ENCODE measurements at regions not wholly inside any gene's neighbourhood (a gene's known extent, or its start where the extent isn't known, plus 50 kb on each side); places are given as distances from the start of the nearest gene placed in this dataset.
"Not testable (repeated sequence)": the region's sequence is repeated elsewhere in the genome, so short reads cannot be mapped to it uniquely, and the experiment has no call there.

DNA sequence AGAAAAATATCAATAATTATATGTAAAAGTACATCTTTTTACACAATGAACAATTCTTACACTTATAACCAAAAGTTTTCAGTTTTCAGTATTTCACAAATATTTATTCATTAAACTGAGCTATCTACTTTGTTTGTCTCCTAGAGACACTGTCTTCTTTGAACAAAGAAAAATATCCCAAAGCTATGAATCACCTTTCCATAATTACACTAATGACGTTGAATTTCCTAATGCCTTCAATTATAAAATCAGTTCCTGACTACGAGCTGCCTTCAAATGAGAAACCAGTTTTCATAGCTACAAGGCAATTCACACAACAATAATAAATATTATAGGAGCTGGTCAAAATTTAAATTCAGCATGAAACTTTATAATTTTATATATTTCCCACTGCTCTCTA lies 201.8 kb upstream of the BRINP3 start:
- no peak for DNase-seq

DNA sequence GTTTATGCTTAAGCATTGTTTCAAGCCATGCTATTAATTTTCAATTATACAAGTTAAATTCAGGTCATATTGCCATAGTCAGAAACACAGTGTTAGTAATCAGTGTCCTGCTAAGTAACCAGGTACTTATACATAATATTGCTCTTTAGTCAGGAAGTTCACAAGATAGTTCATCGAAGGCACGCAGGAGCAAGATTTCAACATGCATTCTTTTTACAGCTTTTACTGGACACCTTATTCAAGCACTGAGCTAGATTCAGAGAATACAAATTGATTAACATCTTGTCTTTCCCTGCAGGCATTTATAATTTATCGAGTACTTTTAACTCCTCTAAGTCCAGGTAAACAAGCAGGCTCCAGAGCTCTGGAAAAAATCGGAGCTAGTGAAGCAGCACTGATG lies 202.3 kb upstream of the BRINP3 start:
- no peak for DNase-seq

DNA sequence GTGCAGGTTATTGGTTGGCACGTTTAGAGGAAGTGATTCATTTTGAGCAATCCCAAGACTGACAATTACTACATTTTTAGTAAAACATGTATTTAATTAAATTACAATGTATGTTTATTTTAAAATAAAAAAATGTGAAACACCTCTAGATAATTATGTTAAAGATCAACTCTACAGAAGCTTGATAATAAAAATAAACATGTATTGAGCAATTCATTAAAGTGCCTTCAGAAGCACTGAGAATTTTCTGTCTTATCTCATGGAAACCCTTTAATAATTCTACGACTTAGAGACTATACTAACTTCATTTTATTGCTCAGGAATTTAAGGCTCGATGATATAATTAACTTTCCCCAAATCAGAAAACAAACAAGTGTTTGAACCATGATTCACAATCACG lies 208.0 kb upstream of the BRINP3 start:
- DNase-seq, result no peak

DNA sequence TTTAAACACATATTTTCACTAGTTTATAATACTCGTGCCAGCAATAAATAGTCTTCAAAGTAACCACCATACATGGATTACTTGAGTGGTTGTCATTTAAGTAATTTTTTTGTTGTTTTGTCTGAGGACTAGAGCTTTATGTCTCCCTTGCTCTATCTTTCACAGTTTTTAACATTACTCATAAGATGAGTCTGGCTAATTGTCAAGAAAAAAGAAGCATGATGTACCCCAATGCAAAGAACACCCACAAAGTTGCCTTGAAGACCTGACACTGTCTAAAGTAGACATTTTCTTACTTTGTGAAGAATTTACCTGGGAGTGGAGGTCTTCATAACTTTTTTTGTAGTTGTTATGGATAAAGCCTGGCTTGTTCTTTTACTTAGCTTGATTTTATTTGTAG lies 210.4 kb upstream of the BRINP3 start:
- DNase-seq, result no peak

DNA sequence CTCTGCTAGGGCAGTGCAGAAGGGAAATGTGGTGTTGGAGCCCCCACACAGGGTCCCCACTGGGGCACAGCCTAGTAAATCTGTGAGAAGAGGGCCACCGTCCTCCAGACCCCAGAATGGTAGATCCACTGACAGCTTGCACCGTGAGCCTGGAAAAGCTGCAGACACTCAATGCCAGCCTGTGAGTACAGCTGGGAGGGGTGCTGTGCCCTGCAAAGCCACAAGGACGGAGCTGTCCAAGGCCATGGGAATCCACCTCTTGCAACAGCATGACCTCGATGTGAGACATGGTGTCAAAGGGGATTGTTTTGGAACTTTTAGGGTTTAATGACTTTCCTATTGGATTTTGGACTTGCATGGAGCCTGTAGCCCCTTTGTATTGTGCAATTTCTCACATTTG lies 220.8 kb upstream of the BRINP3 start:
- not testable (repeated sequence) for DNase-seq

DNA sequence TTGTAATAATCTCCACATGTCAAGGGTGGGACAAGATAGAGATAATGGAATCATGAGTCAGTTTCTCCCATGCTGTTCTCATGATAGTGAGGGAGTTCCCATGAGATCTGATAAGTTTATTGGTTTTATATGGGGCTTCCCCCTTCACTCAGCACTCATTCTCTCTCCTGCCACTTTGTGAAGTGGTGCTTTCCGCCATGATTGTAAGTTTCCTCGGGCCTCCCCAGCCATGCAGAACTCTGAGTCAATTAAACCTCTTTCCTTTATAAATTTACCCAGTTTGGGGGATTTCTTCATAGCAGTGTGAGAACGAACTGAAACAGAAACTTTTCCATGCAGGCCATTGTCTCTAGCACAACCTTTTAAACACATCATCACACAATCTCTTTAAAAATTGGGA lies 221.5 kb upstream of the BRINP3 start:
- DNase-seq, result no peak

DNA sequence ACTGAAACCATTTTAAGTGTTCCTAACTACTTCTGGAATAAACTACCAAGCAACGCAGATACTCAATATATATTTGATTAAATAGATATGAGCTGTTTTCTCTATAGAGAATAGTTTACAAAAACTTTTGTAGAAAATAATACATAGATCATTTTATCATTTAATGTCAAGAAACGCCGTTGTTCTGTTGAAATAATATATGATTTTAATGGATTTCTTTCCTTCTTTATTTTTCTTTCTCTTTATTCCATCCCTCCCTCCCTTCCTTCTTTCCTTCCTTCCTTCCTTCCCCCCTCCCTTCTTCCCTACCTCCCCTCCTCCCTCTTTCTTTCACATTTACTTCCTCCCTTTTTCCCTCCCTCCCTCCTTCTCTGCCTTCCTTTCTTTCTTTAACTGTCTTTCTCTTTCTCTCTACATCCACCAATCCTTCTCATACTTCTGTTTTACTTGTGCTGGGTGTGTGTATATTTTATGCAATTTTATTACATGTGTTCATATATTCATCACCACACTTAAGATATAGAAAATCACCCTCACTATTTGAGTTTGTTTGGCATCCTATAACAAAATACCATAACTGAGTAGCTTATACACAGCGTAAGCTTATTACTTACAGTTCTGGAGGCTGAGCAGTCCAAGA lies 230.9 kb upstream of the BRINP3 start:
- no peak for DNase-seq

DNA sequence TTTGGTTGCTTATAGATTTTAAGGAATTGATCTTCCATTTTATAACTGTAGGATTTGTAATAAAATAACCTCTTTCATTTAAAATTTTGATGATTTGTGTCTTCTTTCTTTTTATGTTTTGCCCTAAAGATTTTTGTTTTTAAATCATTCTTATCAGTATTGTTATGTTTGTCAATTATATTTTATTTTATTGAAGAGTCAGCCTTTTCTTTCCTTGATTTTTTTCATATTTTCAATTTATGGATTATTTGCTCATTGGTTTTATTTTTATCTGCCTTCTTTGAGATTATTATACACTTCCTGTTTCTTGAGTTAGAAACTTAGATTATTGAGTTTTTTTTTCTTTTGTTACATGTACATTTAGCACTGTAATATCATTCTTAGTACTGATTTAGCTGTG lies 233.4 kb upstream of the BRINP3 start:
- DNase-seq, result no peak

DNA sequence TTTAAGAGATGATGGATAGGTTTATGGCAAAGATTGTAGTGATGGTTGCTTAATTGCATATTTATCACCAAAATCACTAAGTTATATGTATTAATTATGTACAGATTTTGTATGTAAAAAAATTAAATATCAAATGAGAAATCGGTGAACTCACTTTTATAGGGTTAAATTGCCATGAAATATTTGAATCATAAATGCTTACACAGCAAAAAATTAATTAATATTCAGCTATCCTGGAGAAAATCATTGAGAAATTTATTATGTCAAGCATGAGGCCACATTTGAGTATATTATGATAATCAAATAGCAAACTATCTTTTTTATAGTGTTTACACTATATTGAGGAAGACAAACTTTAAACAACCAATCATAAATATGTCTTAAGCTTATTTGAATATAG lies 239.4 kb upstream of the BRINP3 start:
- DNase-seq, result no peak

DNA sequence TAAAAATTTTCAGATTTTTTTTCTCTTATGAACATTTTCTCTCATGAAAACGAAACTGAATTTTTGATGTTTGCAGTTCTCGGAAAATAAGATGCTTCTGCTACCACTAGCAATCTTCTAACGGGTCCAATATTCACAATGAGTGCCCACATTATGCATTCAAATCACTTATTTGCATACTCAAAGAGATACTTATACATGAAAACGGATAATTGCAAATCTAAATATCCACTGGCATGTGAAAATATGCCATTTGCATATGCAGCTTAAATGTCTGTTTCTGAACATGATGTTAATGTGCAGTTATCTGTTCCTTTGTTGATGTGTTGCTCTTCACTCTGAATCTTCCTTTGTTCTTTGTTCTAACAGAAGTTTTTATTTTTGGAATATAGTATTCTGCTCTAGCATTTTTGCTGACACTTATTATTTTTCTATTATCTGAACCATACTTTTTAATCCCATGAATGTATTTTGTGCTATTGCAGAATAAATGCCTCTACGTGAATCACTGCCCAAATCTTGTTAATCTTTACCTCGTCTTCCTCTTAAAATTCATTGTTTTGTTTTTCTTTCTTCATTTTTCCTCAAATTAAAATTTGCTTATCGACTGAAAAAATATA lies 259.4 kb upstream of the BRINP3 start:
- DNase-seq, result no peak

DNA sequence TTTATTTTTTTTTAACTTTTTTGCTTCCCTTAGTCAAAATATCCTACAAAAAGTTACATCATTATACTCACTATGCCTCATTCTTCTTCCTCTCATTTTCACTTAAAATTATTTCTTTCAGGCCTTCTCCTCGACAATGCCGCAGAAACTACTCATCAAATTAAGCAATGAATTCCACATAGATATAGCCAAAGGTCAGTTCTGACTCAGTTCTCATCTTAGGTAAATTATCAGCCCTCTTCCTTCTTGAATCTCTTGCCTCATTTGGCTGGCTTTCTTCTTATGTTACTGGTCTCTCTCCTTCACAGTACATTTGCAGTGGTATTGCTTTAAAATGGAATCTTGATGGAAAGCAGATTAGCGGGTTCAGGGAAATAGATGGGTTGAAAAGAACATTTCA lies 260.7 kb upstream of the BRINP3 start:
- DNase-seq, result no peak

DNA sequence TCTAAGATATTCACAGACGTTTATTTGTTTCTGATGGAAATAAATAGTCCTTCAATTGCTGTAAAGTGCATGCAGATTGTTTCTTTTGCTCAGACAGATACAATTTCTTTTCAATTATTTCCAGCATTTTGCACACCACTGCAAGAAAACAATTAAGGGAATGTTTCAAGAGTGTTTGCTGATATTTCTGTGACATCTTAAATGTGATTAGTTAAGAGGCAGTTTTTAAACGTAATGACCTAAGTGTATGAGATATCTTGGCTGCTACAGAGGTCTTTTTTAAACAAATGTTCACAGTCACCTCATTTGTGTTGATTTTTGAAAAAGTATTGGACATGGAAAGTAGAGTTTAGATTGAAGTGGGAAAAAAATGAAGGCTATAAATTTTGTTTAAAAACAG lies 262.3 kb upstream of the BRINP3 start:
- no peak for DNase-seq

DNA sequence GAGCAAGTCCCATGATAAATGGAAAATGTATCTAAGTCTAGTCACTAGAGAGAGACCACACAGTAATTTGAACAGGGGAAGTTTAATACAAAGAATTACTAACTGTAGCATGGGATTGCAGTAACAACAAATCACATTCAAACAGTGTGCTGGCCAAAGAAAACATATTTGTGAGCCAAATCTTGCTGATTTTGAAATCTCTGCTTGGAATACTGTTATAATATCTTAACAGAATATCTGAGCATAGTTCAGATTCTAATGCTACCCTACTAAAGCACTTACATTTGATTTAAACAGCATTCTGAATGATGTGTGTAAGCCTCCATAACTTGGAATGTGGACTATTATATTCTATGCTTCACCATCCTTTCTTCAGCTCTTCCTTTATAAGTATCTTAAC lies 270.0 kb upstream of the BRINP3 start:
- no peak for DNase-seq

DNA sequence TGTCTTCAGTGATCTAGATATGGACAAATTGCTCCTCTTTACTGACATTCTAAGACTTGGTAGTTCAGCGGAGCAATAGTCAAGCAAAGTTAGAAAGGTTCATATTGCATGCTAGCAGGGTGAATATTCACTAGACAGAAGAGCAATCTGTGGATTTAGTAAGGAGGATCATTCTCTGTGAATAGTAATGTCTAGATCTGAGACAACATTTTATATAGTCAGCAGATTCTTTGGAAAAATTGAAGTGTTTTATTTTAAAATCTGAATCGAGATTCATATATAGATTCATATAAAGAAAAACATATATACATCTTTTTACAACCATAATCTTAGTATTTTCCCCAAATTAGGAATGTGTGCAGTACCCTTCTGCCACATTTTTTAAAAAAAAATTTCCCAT lies 274.5 kb upstream of the BRINP3 start:
- no peak for DNase-seq

DNA sequence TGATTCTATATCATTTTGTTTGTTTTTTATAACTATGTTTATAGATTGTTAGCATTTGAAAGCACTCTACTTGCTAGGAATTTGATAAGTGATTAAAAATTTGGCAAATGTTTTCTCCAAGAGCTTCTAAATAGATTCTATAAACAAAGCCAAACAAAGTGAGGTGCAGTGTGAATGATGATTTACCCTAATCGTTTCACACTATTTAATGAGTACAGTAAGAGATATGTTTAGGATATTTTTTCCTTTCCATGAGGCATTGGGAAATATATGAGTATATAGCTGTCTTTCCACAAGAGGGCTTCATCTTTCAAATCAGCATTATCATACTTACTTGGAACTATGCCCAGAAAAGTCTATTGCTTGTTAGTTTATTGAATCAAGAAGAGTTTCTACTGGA lies 277.0 kb upstream of the BRINP3 start:
- peak; percentile 86 for DNase-seq

DNA sequence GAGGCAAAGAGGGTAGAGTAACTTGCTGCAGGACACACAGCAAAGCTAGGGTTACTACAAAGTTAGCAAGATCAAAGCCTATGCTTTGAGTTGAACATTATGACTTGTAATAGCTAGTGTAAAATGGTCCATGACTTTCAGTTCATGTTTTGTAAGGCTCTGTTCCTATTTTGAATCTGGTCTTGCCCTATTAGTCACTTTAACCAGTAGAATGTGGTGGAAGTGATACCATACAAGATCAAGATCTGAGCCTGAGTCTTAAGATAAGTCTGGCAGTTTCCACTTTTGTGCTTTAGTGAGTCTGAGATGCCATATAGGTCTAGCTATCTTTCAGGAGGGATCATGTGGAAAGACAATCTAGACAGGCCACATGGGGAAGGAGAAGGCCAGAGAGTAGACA lies 282.1 kb upstream of the BRINP3 start:
- DNase-seq, result no peak

DNA sequence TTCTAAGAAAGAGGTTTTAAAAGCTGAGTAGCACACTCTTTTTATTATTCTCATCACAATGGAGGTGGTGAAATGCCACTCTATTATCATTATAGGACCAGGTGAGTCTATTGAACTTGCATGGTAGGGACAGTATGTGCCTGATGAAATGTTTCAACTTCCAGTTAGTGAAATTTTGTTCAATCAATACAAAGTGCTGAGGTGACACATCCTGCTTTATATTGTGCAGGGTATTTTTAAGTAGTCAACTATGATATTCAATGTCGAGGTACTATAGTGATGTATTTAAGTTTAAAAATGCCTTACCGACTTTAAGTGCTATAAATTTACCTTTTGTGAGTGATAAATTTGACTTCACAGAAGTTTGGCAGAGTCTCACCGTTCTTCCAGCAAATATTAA lies 284.7 kb upstream of the BRINP3 start:
- DNase-seq, result no peak

DNA sequence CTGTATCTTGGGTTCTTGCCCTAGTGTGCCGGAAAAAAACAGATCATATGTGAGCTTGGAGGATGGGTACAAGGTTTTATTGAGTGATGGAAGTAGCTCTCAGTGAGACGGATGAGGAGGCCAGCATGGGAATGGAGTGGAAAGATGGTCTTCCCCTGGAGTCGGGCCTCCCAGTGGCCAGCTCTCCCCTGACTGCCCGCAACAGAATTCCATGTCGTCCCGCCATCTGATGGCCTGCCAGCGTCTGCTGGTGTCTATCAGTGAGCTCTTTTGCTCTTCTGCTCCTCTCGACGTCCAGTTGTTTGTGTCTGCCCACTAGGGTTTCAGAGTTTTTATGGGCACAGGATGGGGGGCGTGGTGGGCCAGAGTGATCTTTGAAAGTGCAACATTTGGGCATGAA lies 315.2 kb upstream of the BRINP3 start:
- DNase-seq, result no peak

DNA sequence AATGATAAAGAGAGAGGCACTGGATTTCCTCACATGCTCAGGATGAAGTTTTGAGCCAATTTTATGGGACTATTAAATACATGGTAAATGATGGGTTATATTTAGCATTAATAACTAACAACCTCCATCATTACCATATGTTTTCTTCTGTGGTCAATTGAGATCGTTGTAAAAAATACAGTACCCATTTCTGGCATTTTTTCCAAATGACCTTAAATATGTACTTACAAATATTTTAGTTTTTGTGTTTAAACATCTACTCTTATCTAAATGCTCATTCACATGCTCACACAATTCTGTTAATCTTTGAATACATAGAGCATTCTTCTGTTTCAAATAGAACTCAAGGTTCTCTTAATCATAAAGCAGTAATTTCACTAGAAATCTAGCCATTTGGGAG lies 330.0 kb upstream of the BRINP3 start:
- no peak for DNase-seq

DNA sequence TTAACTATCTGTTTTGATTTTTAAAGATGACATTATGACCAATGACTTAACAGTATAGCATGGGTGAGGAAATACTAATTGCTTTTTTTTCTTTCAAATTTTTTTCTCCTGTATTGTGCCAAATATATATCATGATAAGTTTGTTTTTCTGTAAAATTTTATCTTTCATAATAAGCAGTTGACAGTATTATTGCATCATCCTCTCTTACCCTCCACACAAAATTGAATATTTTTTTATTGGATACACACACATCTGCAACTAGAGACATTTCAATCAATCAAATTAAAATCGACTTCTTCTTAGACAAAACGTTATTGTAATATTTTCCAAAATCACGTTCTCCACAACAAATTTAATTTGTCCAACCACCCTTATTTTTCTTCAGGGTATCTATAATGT lies 330.4 kb upstream of the BRINP3 start:
- no peak for DNase-seq

DNA sequence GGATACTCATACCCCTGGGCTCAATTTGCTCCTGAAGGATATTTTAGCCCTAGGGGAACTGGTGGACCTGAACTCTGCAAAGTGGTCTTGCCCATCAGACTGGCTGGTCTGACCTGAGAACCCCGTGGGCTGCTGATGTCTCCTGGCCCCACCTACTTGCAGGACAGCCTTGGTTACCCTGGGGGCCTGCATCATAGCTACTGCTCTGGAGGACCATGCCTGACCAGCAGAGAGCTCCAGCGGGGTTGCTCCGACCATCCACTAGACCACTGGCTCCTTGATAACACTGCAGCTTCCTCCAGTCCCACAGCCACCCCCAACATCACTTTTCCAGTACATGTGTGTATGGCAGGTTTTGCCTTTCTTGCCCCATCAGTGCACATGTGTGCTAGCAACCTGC lies 331.6 kb upstream of the BRINP3 start:
- DNase-seq, result no peak

DNA sequence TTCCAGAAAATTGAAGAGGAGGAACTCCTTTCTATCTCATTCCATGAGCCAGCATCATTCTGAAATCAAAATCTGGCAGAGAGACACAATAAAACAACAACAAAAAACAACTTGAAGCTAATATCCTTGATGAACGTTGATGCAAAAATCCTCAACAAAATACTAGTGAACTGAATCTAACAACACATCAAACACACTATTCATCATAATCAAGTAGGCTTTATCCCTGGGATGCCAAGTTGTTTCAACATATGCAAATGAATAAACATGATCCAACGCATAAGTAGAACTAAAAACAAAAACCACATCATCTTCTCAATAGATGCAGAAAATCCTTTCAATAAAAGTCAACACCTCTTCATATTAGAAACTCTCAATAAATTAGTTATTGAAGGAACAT lies 335.3 kb upstream of the BRINP3 start:
- no peak for DNase-seq

DNA sequence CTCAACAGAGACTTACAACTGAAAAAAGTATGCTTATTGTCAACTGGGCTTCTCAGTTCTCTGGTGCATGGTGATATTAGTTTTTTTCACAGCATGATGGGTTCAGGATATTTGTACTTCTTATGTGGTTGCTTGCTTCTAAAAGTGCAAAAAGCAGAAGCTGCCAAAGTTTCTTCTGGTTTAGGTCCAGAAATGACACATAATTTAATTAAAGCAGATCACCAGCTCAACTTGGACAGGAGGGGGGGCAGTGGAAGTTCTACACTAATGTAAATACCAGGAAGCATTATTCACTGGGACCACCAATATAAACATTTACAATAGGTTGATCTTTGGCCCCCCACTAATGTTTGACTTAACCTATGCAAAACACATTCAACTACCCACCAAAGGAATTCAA lies 354.8 kb upstream of the BRINP3 start:
- DNase-seq, result no peak

DNA sequence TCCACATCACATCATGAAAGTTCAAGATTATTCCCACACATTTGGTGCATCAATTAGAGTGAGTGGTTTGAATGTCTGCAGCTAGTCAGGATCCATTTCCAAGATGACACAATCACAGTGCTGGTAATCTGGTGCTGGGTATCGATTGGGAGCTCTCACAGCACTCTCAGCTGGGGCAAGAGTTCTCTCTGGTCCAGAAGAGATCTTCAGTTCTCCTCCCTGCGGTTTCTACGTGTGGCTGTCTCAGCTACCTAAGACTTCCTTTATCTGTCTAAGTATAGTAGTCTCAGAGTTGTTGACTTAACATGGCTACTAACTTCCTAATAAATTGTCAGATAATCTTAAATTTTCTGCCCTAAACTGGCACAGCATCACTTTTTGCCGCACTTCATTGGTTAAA lies 358.0 kb upstream of the BRINP3 start:
- no peak for DNase-seq

DNA sequence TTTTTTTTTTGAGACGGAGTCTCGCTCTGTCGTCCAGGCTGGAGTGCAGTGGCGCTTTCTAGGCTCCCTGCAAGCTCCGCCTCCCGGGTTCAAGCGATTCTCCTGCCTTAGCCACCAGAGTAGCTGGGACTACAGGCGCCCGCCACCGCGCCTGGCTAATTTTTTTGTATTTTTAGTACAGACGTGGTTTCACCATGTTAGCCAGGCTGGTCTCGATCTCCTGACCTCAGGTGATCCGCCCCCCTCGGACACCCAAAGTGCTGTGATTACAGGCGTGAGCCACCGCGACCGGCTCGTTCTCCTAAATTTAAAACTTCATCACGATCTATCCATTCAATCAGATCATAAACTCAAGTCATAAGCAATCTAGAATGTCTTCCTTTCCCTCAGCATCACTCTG lies 359.5 kb upstream of the BRINP3 start:
- not testable (repeated sequence) for DNase-seq

DNA sequence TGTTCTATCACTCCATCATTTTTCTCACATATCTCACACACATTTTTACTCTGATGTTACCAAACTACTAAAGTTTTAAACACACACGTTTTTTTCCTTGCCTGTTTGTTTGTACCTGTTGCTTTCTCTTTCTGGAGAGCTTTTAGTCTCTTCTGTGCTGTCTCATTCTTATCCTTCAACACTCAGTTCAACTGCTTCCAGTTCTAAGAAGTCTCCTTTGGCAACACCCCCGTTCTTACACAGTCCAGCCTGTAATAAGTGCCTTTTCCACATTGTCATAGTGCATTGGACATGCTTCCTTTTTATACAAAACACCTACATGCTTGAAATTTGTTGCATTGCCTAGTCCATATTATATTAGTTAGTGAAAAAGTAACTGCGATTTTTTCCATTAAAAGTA lies 360.2 kb upstream of the BRINP3 start:
- no peak for DNase-seq
